ENCODE measurements at regions not wholly inside any gene's neighbourhood (a gene's known extent, or its start where the extent isn't known, plus 50 kb on each side); places are given as distances from the start of the nearest gene placed in this dataset.

GRCh38 chr12:45605624-45606023 is 123.9 kb upstream of the ARID2 start:
- H3K27ac ChIP-seq (ENCODE audit: low read depth, low read length, severe bottlenecking) = no peak overlapping the region
- H3K4me3 ChIP-seq (ENCODE audit: extremely low read depth, insufficient read depth, low read length, poor library complexity, severe bottlenecking) = no peak overlapping the region
- H3K4me1 ChIP-seq (ENCODE audit: control insufficient read depth, insufficient read depth, low read length, poor library complexity, severe bottlenecking) = no peaks in the 10 kb centered on the region
- 86 to 100% methylated on average over 1 of the region's 1 CpG for WGBS, 2 experiments (ENCODE audit: insufficient coverage in 2 of 2)
- H3K9me3 ChIP-seq (ENCODE audit: control insufficient read depth, low read length) = no peaks in the 10 kb centered on the region
- H3K36me3 ChIP-seq (ENCODE audit: control insufficient read depth, insufficient read depth, low read length) = no peaks in the 10 kb centered on the region

- H3K27ac ChIP-seq (ENCODE audit: low read depth, low read length, severe bottlenecking) = no peak overlapping the region
- WGBS, 2 experiments (ENCODE audit: insufficient coverage in 2 of 2) = 96 to 98% methylated on average over 12 to 15 of the region's 20 CpGs
- H3K4me1 ChIP-seq (ENCODE audit: control insufficient read depth, insufficient read depth, low read length, poor library complexity, severe bottlenecking) = no peaks in the 10 kb centered on the region
- no peaks in the 10 kb centered on the region for H3K36me3 ChIP-seq (ENCODE audit: control insufficient read depth, insufficient read depth, low read length)
- no peaks in the 10 kb centered on the region for H3K9me3 ChIP-seq (ENCODE audit: control insufficient read depth, low read length)
- no peak overlapping the region for H3K4me3 ChIP-seq (ENCODE audit: extremely low read depth, insufficient read depth, low read length, poor library complexity, severe bottlenecking)
Observed at GRCh38 chr12:45611061-45611460, 118.4 kb upstream of the ARID2 start.

- Histone ChIP-seq H3K27ac (ENCODE audit: low read depth, low read length, severe bottlenecking) (no peak overlapping the region), H3K4me1 (ENCODE audit: control insufficient read depth, insufficient read depth, low read length, poor library complexity, severe bottlenecking) (no peaks in the 10 kb centered on the region), H3K9me3 (ENCODE audit: control insufficient read depth, low read length) (no peaks in the 10 kb centered on the region), H3K4me3 (ENCODE audit: extremely low read depth, insufficient read depth, low read length, poor library complexity, severe bottlenecking) (no peak overlapping the region), H3K36me3 (ENCODE audit: control insufficient read depth, insufficient read depth, low read length) (no peaks in the 10 kb centered on the region)
- WGBS, 2 experiments (ENCODE audit: insufficient coverage in 2 of 2) = 94 to 100% methylated on average over 3 of the region's 5 CpGs
Observed at GRCh38 chr12:45611495-45611894, 118.0 kb upstream of the ARID2 start.

- H3K4me1 ChIP-seq (ENCODE audit: control insufficient read depth, insufficient read depth, low read length, poor library complexity, severe bottlenecking) = no peaks in the 10 kb centered on the region
- no peak overlapping the region for H3K27ac ChIP-seq (ENCODE audit: low read depth, low read length, severe bottlenecking)
- no peaks in the 10 kb centered on the region for H3K9me3 ChIP-seq (ENCODE audit: control insufficient read depth, low read length)
- H3K4me3 ChIP-seq (ENCODE audit: extremely low read depth, insufficient read depth, low read length, poor library complexity, severe bottlenecking) = no peak overlapping the region
- 92 to 100% methylated on average over 2 of the region's 7 CpGs for WGBS, 2 experiments (ENCODE audit: insufficient coverage in 2 of 2)
- H3K36me3 ChIP-seq (ENCODE audit: control insufficient read depth, insufficient read depth, low read length) = no peaks in the 10 kb centered on the region
Observed at GRCh38 chr12:45612044-45612794, 117.3 kb upstream of the ARID2 start.

GRCh38 chr12:45613296-45613695 is 116.2 kb upstream of the ARID2 start:
- Histone ChIP-seq H3K36me3 (ENCODE audit: control insufficient read depth, insufficient read depth, low read length) (no peaks in the 10 kb centered on the region), H3K4me3 (ENCODE audit: extremely low read depth, insufficient read depth, low read length, poor library complexity, severe bottlenecking) (no peak overlapping the region), H3K4me1 (ENCODE audit: control insufficient read depth, insufficient read depth, low read length, poor library complexity, severe bottlenecking) (no peaks in the 10 kb centered on the region), H3K27ac (ENCODE audit: low read depth, low read length, severe bottlenecking) (no peak overlapping the region), H3K9me3 (ENCODE audit: control insufficient read depth, low read length) (no peaks in the 10 kb centered on the region)
- no CpG with 5 or more reads among the region's 3 CpGs for WGBS, 2 experiments (ENCODE audit: insufficient coverage in 2 of 2)

GRCh38 chr12:45613855-45614254 is 115.7 kb upstream of the ARID2 start:
- 89 to 90% methylated on average over 1 of the region's 2 CpGs for WGBS, 2 experiments (ENCODE audit: insufficient coverage in 2 of 2)
- H3K36me3 ChIP-seq (ENCODE audit: control insufficient read depth, insufficient read depth, low read length) = no peaks in the 10 kb centered on the region
- no peaks in the 10 kb centered on the region for H3K4me1 ChIP-seq (ENCODE audit: control insufficient read depth, insufficient read depth, low read length, poor library complexity, severe bottlenecking)
- no peaks in the 10 kb centered on the region for H3K9me3 ChIP-seq (ENCODE audit: control insufficient read depth, low read length)
- H3K4me3 ChIP-seq (ENCODE audit: extremely low read depth, insufficient read depth, low read length, poor library complexity, severe bottlenecking) = no peak overlapping the region
- H3K27ac ChIP-seq (ENCODE audit: low read depth, low read length, severe bottlenecking) = no peak overlapping the region

- H3K4me1 ChIP-seq (ENCODE audit: control insufficient read depth, insufficient read depth, low read length, poor library complexity, severe bottlenecking) = no peaks in the 10 kb centered on the region
- H3K36me3 ChIP-seq (ENCODE audit: control insufficient read depth, insufficient read depth, low read length) = no peaks in the 10 kb centered on the region
- no peak overlapping the region for H3K4me3 ChIP-seq (ENCODE audit: extremely low read depth, insufficient read depth, low read length, poor library complexity, severe bottlenecking)
- WGBS, 2 experiments (ENCODE audit: insufficient coverage in 2 of 2) = 80% methylated on average over 1 of the region's 1 CpG; no CpG with 5 or more reads in 1 of the 2 experiments
- H3K9me3 ChIP-seq (ENCODE audit: control insufficient read depth, low read length) = no peaks in the 10 kb centered on the region
- no peak overlapping the region for H3K27ac ChIP-seq (ENCODE audit: low read depth, low read length, severe bottlenecking)
Observed at GRCh38 chr12:45615268-45615667, 114.2 kb upstream of the ARID2 start.

GRCh38 chr12:45619736-45620135 is 109.8 kb upstream of the ARID2 start:
- Histone ChIP-seq H3K27ac (ENCODE audit: low read depth, low read length, severe bottlenecking) (no peak overlapping the region), H3K9me3 (ENCODE audit: control insufficient read depth, low read length) (no peaks in the 10 kb centered on the region), H3K4me3 (ENCODE audit: extremely low read depth, insufficient read depth, low read length, poor library complexity, severe bottlenecking) (no peak overlapping the region), H3K36me3 (ENCODE audit: control insufficient read depth, insufficient read depth, low read length) (no peaks in the 10 kb centered on the region), H3K4me1 (ENCODE audit: control insufficient read depth, insufficient read depth, low read length, poor library complexity, severe bottlenecking) (no peaks in the 10 kb centered on the region)
- WGBS, 2 experiments (ENCODE audit: insufficient coverage in 2 of 2) = 100% methylated on average over 1 of the region's 3 CpGs; no CpG with 5 or more reads in 1 of the 2 experiments

GRCh38 chr12:45621703-45622102 is 107.8 kb upstream of the ARID2 start:
- WGBS, 2 experiments (ENCODE audit: insufficient coverage in 2 of 2) = no CpG with 5 or more reads among the region's 1 CpG

GRCh38 chr12:45622210-45622937 is 107.1 kb upstream of the ARID2 start:
- WGBS, 2 experiments (ENCODE audit: insufficient coverage in 2 of 2) = 83 to 90% methylated on average over 3 of the region's 3 CpGs
- H3K36me3 ChIP-seq (ENCODE audit: control insufficient read depth, insufficient read depth, low read length) = no peaks in the 10 kb centered on the region
- H3K9me3 ChIP-seq (ENCODE audit: control insufficient read depth, low read length) = no peaks in the 10 kb centered on the region
- H3K4me3 ChIP-seq (ENCODE audit: extremely low read depth, insufficient read depth, low read length, poor library complexity, severe bottlenecking) = no peak overlapping the region
- H3K27ac ChIP-seq (ENCODE audit: low read depth, low read length, severe bottlenecking) = no peak overlapping the region
- no peaks in the 10 kb centered on the region for H3K4me1 ChIP-seq (ENCODE audit: control insufficient read depth, insufficient read depth, low read length, poor library complexity, severe bottlenecking)

More at GRCh38 chr12:45621703-45622102, 107.8 kb upstream of the ARID2 start:
- H3K36me3 ChIP-seq (ENCODE audit: control insufficient read depth, insufficient read depth, low read length) = no peaks in the 10 kb centered on the region
- H3K4me3 ChIP-seq (ENCODE audit: extremely low read depth, insufficient read depth, low read length, poor library complexity, severe bottlenecking) = no peak overlapping the region
- H3K27ac ChIP-seq (ENCODE audit: low read depth, low read length, severe bottlenecking) = no peak overlapping the region
- H3K9me3 ChIP-seq (ENCODE audit: control insufficient read depth, low read length) = no peaks in the 10 kb centered on the region
- no peaks in the 10 kb centered on the region for H3K4me1 ChIP-seq (ENCODE audit: control insufficient read depth, insufficient read depth, low read length, poor library complexity, severe bottlenecking)

- Histone ChIP-seq H3K4me1 (ENCODE audit: control insufficient read depth, insufficient read depth, low read length, poor library complexity, severe bottlenecking) (no peaks in the 10 kb centered on the region), H3K9me3 (ENCODE audit: control insufficient read depth, low read length) (no peaks in the 10 kb centered on the region), H3K36me3 (ENCODE audit: control insufficient read depth, insufficient read depth, low read length) (no peaks in the 10 kb centered on the region), H3K4me3 (ENCODE audit: extremely low read depth, insufficient read depth, low read length, poor library complexity, severe bottlenecking) (no peak overlapping the region), H3K27ac (ENCODE audit: low read depth, low read length, severe bottlenecking) (no peak overlapping the region)
- 93 to 94% methylated on average over 2 to 3 of the region's 5 CpGs for WGBS, 2 experiments (ENCODE audit: insufficient coverage in 2 of 2)
Observed at GRCh38 chr12:45623221-45623620, 106.3 kb upstream of the ARID2 start.
